Smooth muscle cell (in vitro differentiated cells): ENCODE measurements at regions not wholly inside any gene's neighbourhood (a gene's known extent, or its start where the extent isn't known, plus 50 kb on each side); places are given as distances from the start of the nearest gene placed in this dataset.

Source experiments
- DNase-seq: peaks from one replicate; lab custom pipeline; 2025; ENCODE audit not compliant: unreplicated experiment; lab: John Stamatoyannopoulos, UW
- H2AFZ ChIP-seq: fragments of 200-600 bp; sonication (generic); 2 replicates; pipeline ENCODE4 v1.6.0; 2016; ENCODE audit warnings: antibody characterized with exemption, low read depth, mild to moderate bottlenecking
- H3F3A ChIP-seq: fragments of 200-600 bp; sonication (generic); 2 replicates; pipeline ENCODE4 v1.6.0; 2017; ENCODE audit warnings: antibody characterized with exemption, low read depth
- H3K27ac ChIP-seq: fragments of 200-600 bp; sonication (generic); 2 replicates; pipeline ENCODE4 v1.5.1; 2016; ENCODE audit warnings: low read depth, mild to moderate bottlenecking
- H3K27me3 ChIP-seq: fragments of 200-600 bp; sonication (generic); 2 replicates; pipeline ENCODE4 v1.6.1; 2016; ENCODE audit warnings: low read depth, mild to moderate bottlenecking
- H3K36me3 ChIP-seq: fragments of 200-600 bp; sonication (generic); 2 replicates; pipeline ENCODE4 v1.5.1; 2016; ENCODE audit warnings: low read depth
- H3K4me1 ChIP-seq: fragments of 200-600 bp; sonication (generic); 2 replicates; pipeline ENCODE4 v1.5.1; 2016; ENCODE audit warnings: low read depth
- H3K4me2 ChIP-seq: fragments of 200-600 bp; sonication (generic); 2 replicates; pipeline ENCODE4 v1.6.0; 2016; ENCODE audit warnings: mild to moderate bottlenecking
- H3K4me3 ChIP-seq: fragments of 200-600 bp; sonication (generic); 2 replicates; pipeline ENCODE4 v1.5.1; 2016; ENCODE audit warnings: mild to moderate bottlenecking
- H3K79me2 ChIP-seq: fragments of 200-600 bp; sonication (generic); 2 replicates; pipeline ENCODE4 v1.6.0; 2016; ENCODE audit warnings: low read depth, mild to moderate bottlenecking
- H3K9ac ChIP-seq: fragments of 200-600 bp; sonication (generic); 2 replicates; pipeline ENCODE4 v1.6.0; 2016; ENCODE audit warnings: low read depth
- H3K9me3 ChIP-seq: fragments of 200-600 bp; sonication (generic); replicated peaks from 2 replicates; pipeline ENCODE4 v1.5.1; 2016; ENCODE audit warnings: low read depth
- H4K20me1 ChIP-seq: fragments of 200-600 bp; sonication (generic); 2 replicates; pipeline ENCODE4 v1.6.0; 2016; ENCODE audit warnings: low read depth
- CTCF ChIP-seq: fragments of 200-600 bp; sonication (generic); IDR thresholded peaks from 2 replicates; pipeline ENCODE4 v1.5.1; 2017; ENCODE audit warnings: borderline replicate concordance, mild to moderate bottlenecking, antibody characterized with exemption; ENCODE audit not compliant: insufficient read depth, poor library complexity, severe bottlenecking
- WGBS: methylation state at CpG from one replicate; pipeline ENCODE4 v1.1.7; 2016; ENCODE audit warnings: low lambda C conversion rate; 5-methylcytosine and 5-hydroxymethylcytosine counted together

GRCh38 chr12:125684968-125685790 is 619.9 kb downstream of the AACS start:
- no peak for DNase-seq
- TF ChIP-seq CTCF, result no peak
- no peak overlapping the region for H2AFZ ChIP-seq
- WGBS, result 86% methylated on average over 17 of the region's 17 CpGs
- H3K9ac ChIP-seq, result no peak overlapping the region
- no peaks in the 10 kb centered on the region for H3F3A ChIP-seq
- H3K9me3 ChIP-seq, result no peaks in the 10 kb centered on the region
- peaks cover 33% of the 10 kb centered on the region for H3K27me3 ChIP-seq
- H4K20me1 ChIP-seq, result no peaks in the 10 kb centered on the region
- no peak overlapping the region for H3K27ac ChIP-seq
- no peak overlapping the region for H3K4me2 ChIP-seq
- H3K4me3 ChIP-seq, result no peak overlapping the region
- H3K36me3 ChIP-seq, result no peaks in the 10 kb centered on the region
- H3K4me1 ChIP-seq, result no peaks in the 10 kb centered on the region
- H3K79me2 ChIP-seq, result no peaks in the 10 kb centered on the region

GRCh38 chr12:125685915-125686314 is 620.7 kb downstream of the AACS start:
- Histone ChIP-seq H3K27me3 (peaks cover 33% of the 10 kb centered on the region), H3K36me3 (no peaks in the 10 kb centered on the region), H3F3A (no peaks in the 10 kb centered on the region), H3K9me3 (no peaks in the 10 kb centered on the region), H3K79me2 (no peaks in the 10 kb centered on the region), H2AFZ (no peak overlapping the region), H3K4me3 (no peak overlapping the region), H3K9ac (no peak overlapping the region), H3K4me2 (no peak overlapping the region), H4K20me1 (no peaks in the 10 kb centered on the region), H3K27ac (no peak overlapping the region), H3K4me1 (no peaks in the 10 kb centered on the region)
- 33% methylated on average over 3 of the region's 3 CpGs for WGBS
- TF ChIP-seq CTCF, result no peak
- no peak for DNase-seq

- no peak overlapping the region for H3K4me3 ChIP-seq
- H3F3A ChIP-seq, result no peaks in the 10 kb centered on the region
- H3K9ac ChIP-seq, result no peak overlapping the region
- H3K79me2 ChIP-seq, result no peaks in the 10 kb centered on the region
- no peak for DNase-seq
- H3K27me3 ChIP-seq, result peaks cover 28% of the 10 kb centered on the region
- no peaks in the 10 kb centered on the region for H3K9me3 ChIP-seq
- H3K4me2 ChIP-seq, result no peak overlapping the region
- H2AFZ ChIP-seq, result no peak overlapping the region
- 68% methylated on average over 3 of the region's 3 CpGs for WGBS
- H3K4me1 ChIP-seq, result no peaks in the 10 kb centered on the region
- H4K20me1 ChIP-seq, result no peaks in the 10 kb centered on the region
- TF ChIP-seq CTCF, result no peak
- no peak overlapping the region for H3K27ac ChIP-seq
- H3K36me3 ChIP-seq, result no peaks in the 10 kb centered on the region
Measured at GRCh38 chr12:125687403-125687802, 622.2 kb downstream of the AACS start.

GRCh38 chr12:125687820-125688219 is 622.6 kb downstream of the AACS start:
- no peak overlapping the region for H3K4me3 ChIP-seq
- no peak overlapping the region for H3K27ac ChIP-seq
- no peak for DNase-seq
- peaks cover 24% of the 10 kb centered on the region for H3K27me3 ChIP-seq
- no peaks in the 10 kb centered on the region for H3K79me2 ChIP-seq
- no peak overlapping the region for H3K9ac ChIP-seq
- no peak for TF ChIP-seq CTCF
- no peaks in the 10 kb centered on the region for H4K20me1 ChIP-seq
- H3K36me3 ChIP-seq, result no peaks in the 10 kb centered on the region
- no peak overlapping the region for H2AFZ ChIP-seq
- H3F3A ChIP-seq, result no peaks in the 10 kb centered on the region
- H3K9me3 ChIP-seq, result no peaks in the 10 kb centered on the region
- H3K4me1 ChIP-seq, result no peaks in the 10 kb centered on the region
- no peak overlapping the region for H3K4me2 ChIP-seq
- 84% methylated on average over 7 of the region's 7 CpGs for WGBS
